IMR-90 (cell line): ENCODE measurements at regions not wholly inside any gene's neighbourhood (a gene's known extent, or its start where the extent isn't known, plus 50 kb on each side); places are given as distances from the start of the nearest gene placed in this dataset.

Source experiments
- ATAC-seq: fragments of 200-7000 bp; cut with Tn5 transposase; 2 replicates; pipeline ENCODE4 v1.9.1; 2020; ENCODE audit warnings: low read depth, mild to moderate bottlenecking, moderate library complexity
- BruUV-seq: library from RNA; stranded (reverse); fragments of 400-500 nt; replicated peaks from 2 replicates; lab custom pipeline; 2021; lab: Mats Ljungman, UMichigan
- CTCF ChIA-PET: fragments of 300-600 bp; formaldehyde crosslinking; extraction: SDS; loops from one replicate; lab custom pipeline; 2021; ENCODE audit warnings: antibody characterized with exemption; lab: Yijun Ruan, JAX
- POLR2A ChIA-PET: fragments of 300-600 bp; sonication (Branson Sonifier 250); formaldehyde crosslinking; loops from one replicate; lab custom pipeline; 2022; ENCODE audit warnings: antibody characterized with exemption; ENCODE audit not compliant: unreplicated experiment; lab: Charles Lee
- DNase-seq: peaks from one replicate; pipeline ENCODE4 v3.0.0; 2013
- H2AFZ ChIP-seq: replicated peaks from 2 replicates; pipeline ENCODE3; 2013; ENCODE audit warnings: low read length, mild to moderate bottlenecking; ENCODE audit not compliant: poor library complexity
- H2AK5ac ChIP-seq: 2 replicates; pipeline ENCODE4 v1.6.1; 2013; ENCODE audit warnings: low read depth, low read length, inconsistent platforms
- H2AK9ac ChIP-seq: replicated peaks from 2 replicates; pipeline ENCODE3; 2013; ENCODE audit warnings: mild to moderate bottlenecking, low read depth, low read length, moderate library complexity; ENCODE audit not compliant: poor library complexity
- H2BK120ac ChIP-seq: 2 replicates; pipeline ENCODE4 v1.6.1; 2013; ENCODE audit warnings: low read depth, low read length, inconsistent platforms
- H2BK15ac ChIP-seq: 3 replicates; pipeline ENCODE4 v1.6.1; 2013; ENCODE audit warnings: low read depth, low read length, inconsistent platforms
- H2BK20ac ChIP-seq: 2 replicates; pipeline ENCODE4 v1.6.1; 2013; ENCODE audit warnings: low read depth, mild to moderate bottlenecking, inconsistent platforms, low read length, moderate library complexity
- H2BK5ac ChIP-seq: 2 replicates; pipeline ENCODE4 v1.6.1; 2013; ENCODE audit warnings: mild to moderate bottlenecking, low read depth, low read length, inconsistent platforms; ENCODE audit not compliant: poor library complexity, severe bottlenecking
- H3K14ac ChIP-seq: replicated peaks from 2 replicates; pipeline ENCODE4 v1.6.1; 2013; ENCODE audit warnings: low read depth, low read length, inconsistent platforms
- H3K18ac ChIP-seq: 2 replicates; pipeline ENCODE4 v1.6.1; 2013; ENCODE audit warnings: low read depth, low read length, control low read depth
- H3K23ac ChIP-seq: 2 replicates; pipeline ENCODE4 v1.6.1; 2013; ENCODE audit warnings: low read depth, low read length, inconsistent platforms
- H3K27ac ChIP-seq: 2 replicates; pipeline ENCODE4 v1.5.1; 2013; ENCODE audit warnings: mild to moderate bottlenecking, control low read depth, low read length; ENCODE audit not compliant: insufficient read depth
- H3K27me3 ChIP-seq: 2 replicates; pipeline ENCODE4 v1.6.1; 2013; ENCODE audit warnings: low read length; ENCODE audit not compliant: control insufficient read depth, insufficient read depth
- H3K36me3 ChIP-seq: 2 replicates; pipeline ENCODE4 v1.6.1; 2013; ENCODE audit warnings: low read length, mixed read lengths; ENCODE audit not compliant: control insufficient read depth, insufficient read depth
- H3K4ac ChIP-seq: 2 replicates; pipeline ENCODE4 v1.6.1; 2013; ENCODE audit warnings: low read depth, low read length, inconsistent platforms
- H3K4me1 ChIP-seq: 2 replicates; pipeline ENCODE4 v1.6.1; 2013; ENCODE audit warnings: low read length, mixed read lengths; ENCODE audit not compliant: control insufficient read depth, insufficient read depth
- H3K4me2 ChIP-seq: 2 replicates; pipeline ENCODE4 v1.6.1; 2013; ENCODE audit warnings: low read depth, mild to moderate bottlenecking, control low read depth, low read length, moderate library complexity
- H3K4me3 ChIP-seq: 2 replicates; pipeline ENCODE4 v1.5.1; 2013; ENCODE audit warnings: low read depth, mild to moderate bottlenecking, control low read depth, low read length, moderate library complexity; ENCODE audit not compliant: insufficient read depth
- H3K56ac ChIP-seq: 2 replicates; pipeline ENCODE4 v1.6.1; 2013; ENCODE audit warnings: low read length, inconsistent platforms; ENCODE audit not compliant: insufficient read depth; ENCODE audit errors: extremely low read depth
- H3K79me1 ChIP-seq, 2 experiments: 2 replicates each; pipeline ENCODE4 v1.6.1; 2013; ENCODE audit warnings: low read length in 2 of 2, inconsistent platforms in 1 of 2, low read depth in 1 of 2
- H3K9ac ChIP-seq: 2 replicates; pipeline ENCODE4 v1.6.1; 2013; ENCODE audit warnings: low read depth, low read length, control low read depth
- H3K9me1 ChIP-seq: 2 replicates; pipeline ENCODE4 v1.6.1; 2013; ENCODE audit warnings: low read length, inconsistent platforms; ENCODE audit not compliant: insufficient read depth
- H3K9me3 ChIP-seq: 2 replicates; pipeline ENCODE4 v1.6.1; 2013; ENCODE audit warnings: low read length; ENCODE audit not compliant: control insufficient read depth, insufficient read depth
- H4K20me1 ChIP-seq: 2 replicates; pipeline ENCODE4 v1.6.1; 2013; ENCODE audit warnings: low read length, inconsistent platforms; ENCODE audit not compliant: insufficient read depth
- H4K5ac ChIP-seq: 2 replicates; pipeline ENCODE4 v1.6.1; 2013; ENCODE audit warnings: mild to moderate bottlenecking, low read depth, low read length, control low read depth
- H4K8ac ChIP-seq, 2 experiments: 2 replicates each; pipeline ENCODE4 v1.6.1; 2013; ENCODE audit warnings: low read depth in 2 of 2, low read length in 2 of 2, control low read depth in 1 of 2, inconsistent platforms in 1 of 2
- H4K91ac ChIP-seq: 2 replicates; pipeline ENCODE4 v1.6.1; 2013; ENCODE audit warnings: low read depth, low read length, inconsistent platforms; ENCODE audit not compliant: insufficient read depth
- BHLHE40 ChIP-seq: fragments of 150-350 bp; IDR thresholded peaks from 2 replicates; pipeline ENCODE4 v1.6.1; 2016; ENCODE audit warnings: mild to moderate bottlenecking, low read depth, low read length
- CEBPB ChIP-seq: IDR thresholded peaks from 2 replicates; pipeline ENCODE4 v1.6.1; 2012; ENCODE audit warnings: low read depth, low read length, improper control_type of control experiment
- CHD1 ChIP-seq: IDR thresholded peaks from 2 replicates; pipeline ENCODE4 v1.6.1; 2012; ENCODE audit warnings: low read depth, low read length, improper control_type of control experiment
- CTCF ChIP-seq: conservative IDR thresholded peaks from 2 replicates; pipeline ENCODE4 v1.5.1; 2012; ENCODE audit warnings: mild to moderate bottlenecking, low read depth, low read length, improper control_type of control experiment
- FOS ChIP-seq: fragments of 150-350 bp; IDR thresholded peaks from 2 replicates; pipeline ENCODE4 v1.6.1; 2016; ENCODE audit warnings: low read depth, low read length
- MAFK ChIP-seq: IDR thresholded peaks from 2 replicates; pipeline ENCODE4 v1.6.1; 2012; ENCODE audit warnings: low read depth, low read length, improper control_type of control experiment
- MAZ ChIP-seq: IDR thresholded peaks from 2 replicates; pipeline ENCODE4 v1.6.1; 2012; ENCODE audit warnings: low read depth, mild to moderate bottlenecking, low read length, improper control_type of control experiment, moderate library complexity, borderline replicate concordance
- MXI1 ChIP-seq: IDR thresholded peaks from 2 replicates; pipeline ENCODE4 v1.6.1; 2012; ENCODE audit warnings: low read depth, mild to moderate bottlenecking, low read length, moderate library complexity, borderline replicate concordance
- NFE2L2 ChIP-seq: fragments of 150-350 bp; IDR thresholded peaks from 2 replicates; pipeline ENCODE4 v1.6.1; 2016; ENCODE audit warnings: low read depth, mild to moderate bottlenecking, low read length
- POLR2A ChIP-seq: IDR thresholded peaks from 2 replicates; pipeline ENCODE4 v1.6.1; 2012; ENCODE audit warnings: mild to moderate bottlenecking, low read depth, low read length
- RAD21 ChIP-seq: IDR thresholded peaks from 2 replicates; pipeline ENCODE4 v1.6.1; 2012; ENCODE audit warnings: low read length, improper control_type of control experiment
- RCOR1 ChIP-seq: IDR thresholded peaks from 2 replicates; pipeline ENCODE4 v1.6.1; 2012; ENCODE audit warnings: mild to moderate bottlenecking, low read length, improper control_type of control experiment; ENCODE audit not compliant: insufficient replicate concordance
- RFX5 ChIP-seq: IDR thresholded peaks from 2 replicates; pipeline ENCODE4 v1.8.0; 2012; ENCODE audit warnings: low read depth, mild to moderate bottlenecking, low read length, moderate library complexity
- SMC3 ChIP-seq: fragments of 150-350 bp; IDR thresholded peaks from 2 replicates; pipeline ENCODE4 v1.6.1; 2016; ENCODE audit warnings: low read depth, mild to moderate bottlenecking, antibody characterized with exemption, low read length, moderate library complexity
- WGBS, 2 experiments: methylation state at CpG; one replicate each; pipeline versions ENCODE4 v1.1.5 to v1.1.7; 2013; ENCODE audit warnings: missing lambda C conversion rate in 2 of 2; ENCODE audit not compliant: insufficient read length in 1 of 2; ENCODE audit errors: extremely low coverage in 2 of 2; 5-methylcytosine and 5-hydroxymethylcytosine counted together
- dilution Hi-C: fragments of 300-500 bp; cut with HindIII; formaldehyde crosslinking; loops from one replicate; pipeline ENCODE4 v1.14.3; 2018; ENCODE audit warnings: low sequenced_read_pairs; ENCODE audit not compliant: unreplicated experiment
- in situ Hi-C: fragments of 300-500 bp; cut with MboI; formaldehyde crosslinking; loops from 3 replicates; pipeline ENCODE4 v1.14.3; 2019; ENCODE audit warnings: low sequenced_read_pairs, inconsistent platforms, mixed read lengths
- intact Hi-C: fragments of 100-400 bp; cut with micrococcal nuclease; formaldehyde crosslinking; loops from 2 replicates; pipeline ENCODE4 v1.10.0; 2022
- TF ChIP-seq, protein P1 (sequence below): fragments of 150-350 bp; IDR thresholded peaks from 2 replicates; pipeline ENCODE4 v1.6.1; 2017; ENCODE audit warnings: mild to moderate bottlenecking, antibody characterized with exemption, low read length, low read depth
- TF ChIP-seq, protein P2 (sequence below): fragments of 150-350 bp; IDR thresholded peaks from 2 replicates; pipeline ENCODE4 v1.6.1; 2016; ENCODE audit warnings: low read depth, mild to moderate bottlenecking, low read length, moderate library complexity, borderline replicate concordance

- no peaks in the 10 kb centered on the region for H3K36me3 ChIP-seq
- no peaks in the 10 kb centered on the region for H3K9me1 ChIP-seq
- DNase-seq (no peak), ATAC-seq (no peak)
- TF ChIP-seq CTCF (no peak), CEBPB (no peak), RFX5 (no peak), POLR2A (no peak), NFE2L2 (no peak), MXI1 (no peak), MAZ (no peak), SMC3 (no peak), MAFK (no peak), BHLHE40 (no peak), RAD21 (no peak), RCOR1 (no peak), FOS (no peak), CHD1 (no peak)
- TF ChIP-seq, protein P1, sequence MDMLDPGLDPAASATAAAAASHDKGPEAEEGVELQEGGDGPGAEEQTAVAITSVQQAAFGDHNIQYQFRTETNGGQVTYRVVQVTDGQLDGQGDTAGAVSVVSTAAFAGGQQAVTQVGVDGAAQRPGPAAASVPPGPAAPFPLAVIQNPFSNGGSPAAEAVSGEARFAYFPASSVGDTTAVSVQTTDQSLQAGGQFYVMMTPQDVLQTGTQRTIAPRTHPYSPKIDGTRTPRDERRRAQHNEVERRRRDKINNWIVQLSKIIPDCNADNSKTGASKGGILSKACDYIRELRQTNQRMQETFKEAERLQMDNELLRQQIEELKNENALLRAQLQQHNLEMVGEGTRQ: no peak
- TF ChIP-seq, protein P2, sequence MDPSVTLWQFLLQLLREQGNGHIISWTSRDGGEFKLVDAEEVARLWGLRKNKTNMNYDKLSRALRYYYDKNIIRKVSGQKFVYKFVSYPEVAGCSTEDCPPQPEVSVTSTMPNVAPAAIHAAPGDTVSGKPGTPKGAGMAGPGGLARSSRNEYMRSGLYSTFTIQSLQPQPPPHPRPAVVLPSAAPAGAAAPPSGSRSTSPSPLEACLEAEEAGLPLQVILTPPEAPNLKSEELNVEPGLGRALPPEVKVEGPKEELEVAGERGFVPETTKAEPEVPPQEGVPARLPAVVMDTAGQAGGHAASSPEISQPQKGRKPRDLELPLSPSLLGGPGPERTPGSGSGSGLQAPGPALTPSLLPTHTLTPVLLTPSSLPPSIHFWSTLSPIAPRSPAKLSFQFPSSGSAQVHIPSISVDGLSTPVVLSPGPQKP: no peak
- no peak overlapping the region for H4K91ac ChIP-seq
- H3K4ac ChIP-seq: no peak overlapping the region
- in situ Hi-C loops (no loop called here), intact Hi-C loops (no loop called here), dilution Hi-C loops (no loop called here)
- no peak overlapping the region for H3K4me3 ChIP-seq
- no peak overlapping the region for H3K56ac ChIP-seq
- H3K23ac ChIP-seq: no peak overlapping the region
- CTCF ChIA-PET: no interaction called here
- no peak overlapping the region for H4K5ac ChIP-seq
- no peak overlapping the region for H2BK20ac ChIP-seq
- no peaks in the 10 kb centered on the region for H3K79me1 ChIP-seq
- POLR2A ChIA-PET: no interaction called here
- no peak overlapping the region for H3K4me2 ChIP-seq
- no peak overlapping the region for H4K8ac ChIP-seq
- no peak overlapping the region for H2BK120ac ChIP-seq
- BruUV-seq: no TSS peak
- no peaks in the 10 kb centered on the region for H3K27me3 ChIP-seq
- H2AK5ac ChIP-seq: no peak overlapping the region
- H2BK5ac ChIP-seq: no peak overlapping the region
- peaks cover 5% of the 10 kb centered on the region for H3K4me1 ChIP-seq
- H2AFZ ChIP-seq: no peak overlapping the region
- no peak overlapping the region for H3K9ac ChIP-seq
- no CpG with 5 or more reads among the region's 6 CpGs for WGBS, 2 experiments
- H4K20me1 ChIP-seq: no peaks in the 10 kb centered on the region
- H3K9me3 ChIP-seq: no peaks in the 10 kb centered on the region
- no peak overlapping the region for H2AK9ac ChIP-seq
- H3K18ac ChIP-seq: no peak overlapping the region
- no peak overlapping the region for H3K14ac ChIP-seq
- H3K27ac ChIP-seq: no peak overlapping the region
- H2BK15ac ChIP-seq: no peak overlapping the region
Measured at GRCh38 chr2:122032264-122032645, 276.8 kb downstream of the TSN start.
